ENCODE measurements at regions not wholly inside any gene's neighbourhood (a gene's known extent, or its start where the extent isn't known, plus 50 kb on each side); places are given as distances from the start of the nearest gene placed in this dataset.

GRCh38 chrX:10901290-10901633, 209.9 kb upstream of the HCCS start:
- no peak overlapping the region for H3K4me3 ChIP-seq (ENCODE audit: low read length, poor library complexity, severe bottlenecking)
- H3K36me3 ChIP-seq (ENCODE audit: insufficient read depth, low read length) = no peaks in the 10 kb centered on the region
- no peaks in the 10 kb centered on the region for H3K9me2 ChIP-seq (replicated peaks; ENCODE audit: low read depth, low read length)
- H4K20me1 ChIP-seq (ENCODE audit: insufficient read depth, low read length, poor library complexity, severe bottlenecking) = no peaks in the 10 kb centered on the region
- TF ChIP-seq CTCF (conservative IDR thresholded peaks at IDR 0.05; ENCODE audit: low read length) (no peak), EZH2phosphoT487 (IDR thresholded peaks at IDR 0.05; ENCODE audit: borderline replicate concordance) (no peak)
- no peaks in the 10 kb centered on the region for H3K9me3 ChIP-seq (ENCODE audit: insufficient read depth, low read depth, low read length)
- no peak overlapping the region for H3K9ac ChIP-seq (ENCODE audit: low read depth, low read length, poor library complexity, severe bottlenecking)
- no peaks in the 10 kb centered on the region for H3K79me2 ChIP-seq (ENCODE audit: insufficient read depth, low read length)
- no peak overlapping the region for H2AFZ ChIP-seq (ENCODE audit: low read length)
- no peaks in the 10 kb centered on the region for H3K4me1 ChIP-seq (ENCODE audit: insufficient read depth, low read length, poor library complexity, severe bottlenecking)
- no peaks in the 10 kb centered on the region for H3F3A ChIP-seq (ENCODE audit: low read depth)
- no peaks in the 10 kb centered on the region for H3K27me3 ChIP-seq (ENCODE audit: insufficient read depth, low read length, poor library complexity, severe bottlenecking)
- H3K4me2 ChIP-seq (ENCODE audit: low read depth, low read length, poor library complexity, severe bottlenecking) = no peak overlapping the region

- Histone ChIP-seq H3K36me3 (ENCODE audit: insufficient read depth, low read length) (no peaks in the 10 kb centered on the region), H3K9me2 (replicated peaks; ENCODE audit: low read depth, low read length) (no peaks in the 10 kb centered on the region), H3F3A (ENCODE audit: low read depth) (no peaks in the 10 kb centered on the region), H3K9me3 (ENCODE audit: insufficient read depth, low read depth, low read length) (no peaks in the 10 kb centered on the region), H3K27me3 (ENCODE audit: insufficient read depth, low read length, poor library complexity, severe bottlenecking) (no peaks in the 10 kb centered on the region), H4K20me1 (ENCODE audit: insufficient read depth, low read length, poor library complexity, severe bottlenecking) (no peaks in the 10 kb centered on the region), H3K4me3 (ENCODE audit: low read length, poor library complexity, severe bottlenecking) (no peak overlapping the region), H3K79me2 (ENCODE audit: insufficient read depth, low read length) (no peaks in the 10 kb centered on the region), H3K4me1 (ENCODE audit: insufficient read depth, low read length, poor library complexity, severe bottlenecking) (no peaks in the 10 kb centered on the region), H2AFZ (ENCODE audit: low read length) (no peak overlapping the region), H3K4me2 (ENCODE audit: low read depth, low read length, poor library complexity, severe bottlenecking) (no peak overlapping the region), H3K9ac (ENCODE audit: low read depth, low read length, poor library complexity, severe bottlenecking) (no peak overlapping the region)
- TF ChIP-seq EZH2phosphoT487 (IDR thresholded peaks at IDR 0.05; ENCODE audit: borderline replicate concordance) (no peak), CTCF (conservative IDR thresholded peaks at IDR 0.05; ENCODE audit: low read length) (no peak)
These were observed 209.1 kb upstream of the HCCS start for GRCh38 chrX:10902001-10902400.

- TF ChIP-seq EZH2phosphoT487 (IDR thresholded peaks at IDR 0.05; ENCODE audit: borderline replicate concordance) = no peak
- no peak for TF ChIP-seq CTCF (conservative IDR thresholded peaks at IDR 0.05; ENCODE audit: low read length)
- no peak overlapping the region for H3K4me3 ChIP-seq (ENCODE audit: low read length, poor library complexity, severe bottlenecking)
- no peaks in the 10 kb centered on the region for H4K20me1 ChIP-seq (ENCODE audit: insufficient read depth, low read length, poor library complexity, severe bottlenecking)
- H3K4me1 ChIP-seq (ENCODE audit: insufficient read depth, low read length, poor library complexity, severe bottlenecking) = no peaks in the 10 kb centered on the region
- H3K27me3 ChIP-seq (ENCODE audit: insufficient read depth, low read length, poor library complexity, severe bottlenecking) = no peaks in the 10 kb centered on the region
- no peaks in the 10 kb centered on the region for H3K9me3 ChIP-seq (ENCODE audit: insufficient read depth, low read depth, low read length)
- H3K36me3 ChIP-seq (ENCODE audit: insufficient read depth, low read length) = no peaks in the 10 kb centered on the region
- H3F3A ChIP-seq (ENCODE audit: low read depth) = no peaks in the 10 kb centered on the region
- H2AFZ ChIP-seq (ENCODE audit: low read length) = no peak overlapping the region
- no peak overlapping the region for H3K9ac ChIP-seq (ENCODE audit: low read depth, low read length, poor library complexity, severe bottlenecking)
- no peaks in the 10 kb centered on the region for H3K79me2 ChIP-seq (ENCODE audit: insufficient read depth, low read length)
- H3K4me2 ChIP-seq (ENCODE audit: low read depth, low read length, poor library complexity, severe bottlenecking) = no peak overlapping the region
- no peaks in the 10 kb centered on the region for H3K9me2 ChIP-seq (replicated peaks; ENCODE audit: low read depth, low read length)
These were observed 207.6 kb upstream of the HCCS start for GRCh38 chrX:10903523-10903922.
